ENCODE measurements at regions not wholly inside any gene's neighbourhood (a gene's known extent, or its start where the extent isn't known, plus 50 kb on each side); places are given as distances from the start of the nearest gene placed in this dataset.

DNA sequence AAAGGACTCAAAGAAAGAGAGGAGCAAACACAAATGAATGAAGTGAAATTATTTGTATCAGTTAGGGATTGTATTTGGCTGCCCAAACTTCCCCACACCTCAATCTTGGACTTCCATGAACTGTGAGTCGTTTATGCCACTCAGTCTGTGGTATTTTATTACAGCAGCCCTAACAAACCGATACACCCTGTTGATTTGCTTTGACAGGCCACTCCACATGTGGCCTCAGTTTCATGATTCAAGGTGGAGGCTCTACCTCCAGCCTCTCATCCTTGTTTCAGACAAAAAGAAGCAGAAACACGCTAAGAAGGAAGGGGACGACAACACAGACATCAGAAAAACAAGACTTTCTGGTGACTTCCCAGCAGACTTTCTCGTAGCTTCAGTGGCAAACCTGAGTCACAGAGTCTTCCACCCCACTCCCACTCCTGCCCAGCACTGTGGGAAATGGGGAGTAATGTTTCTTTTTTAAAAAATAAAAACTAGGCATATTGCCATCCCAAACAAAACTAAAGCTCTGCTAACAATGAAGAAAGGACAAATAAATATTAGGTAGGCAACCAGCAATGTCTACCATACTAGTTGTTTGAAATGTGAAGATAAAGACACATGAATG lies 52.2 kb upstream of the ABCA1 start:
- H3K36me3 Mint-ChIP-seq (ENCODE audit: low read depth), result no peaks in the 10 kb centered on the region
- no peak for DNase-seq
- H3K4me3 Mint-ChIP-seq, result no peak overlapping the region
- intact Hi-C loops (cut with micrococcal nuclease), result no loop called here
- H3K4me1 Mint-ChIP-seq, result peaks cover 15% of the 10 kb centered on the region
- peak overlapping the region; percentile 32 for H3K27ac Mint-ChIP-seq
- peaks cover 16% of the 10 kb centered on the region for H3K27me3 Mint-ChIP-seq
- no peaks in the 10 kb centered on the region for H3K9me3 Mint-ChIP-seq

- Mint-ChIP-seq H3K4me1 (peaks cover 19% of the 10 kb centered on the region), H3K27ac (no peak overlapping the region), H3K27me3 (peaks cover 21% of the 10 kb centered on the region), H3K4me3 (no peak overlapping the region), H3K9me3 (no peaks in the 10 kb centered on the region), H3K36me3 (ENCODE audit: low read depth) (no peaks in the 10 kb centered on the region)
- intact Hi-C loops (cut with micrococcal nuclease), result no loop called here
- DNase-seq, result no peak
Observed at GRCh38 chr9:104981543-104982129, 53.7 kb upstream of the ABCA1 start.

- H3K9me3 Mint-ChIP-seq, result no peaks in the 10 kb centered on the region
Observed at GRCh38 chr9:104982543-104982942, 54.6 kb upstream of the ABCA1 start.

DNA sequence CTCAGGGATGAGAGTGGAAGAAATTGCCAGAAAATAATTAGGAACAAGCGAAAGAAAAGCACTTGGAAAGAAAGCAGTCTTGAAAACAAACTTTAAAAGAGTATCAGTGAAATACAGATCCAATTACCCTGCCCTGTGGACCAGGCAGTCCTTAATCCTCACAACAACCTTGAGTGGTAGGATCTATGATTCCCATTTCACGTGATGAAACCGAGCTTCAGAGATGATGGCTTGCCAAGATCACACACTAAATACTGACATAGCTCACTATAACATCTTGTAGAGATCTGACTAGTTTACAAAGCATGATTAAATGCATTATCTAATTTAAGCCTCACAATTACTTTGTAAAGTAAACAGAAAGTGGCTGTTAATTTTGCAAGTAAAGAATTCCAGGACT lies 55.5 kb upstream of the ABCA1 start:
- intact Hi-C loops (cut with micrococcal nuclease), result no loop called here
- no peak for DNase-seq
- no peaks in the 10 kb centered on the region for H3K9me3 Mint-ChIP-seq
- H3K4me1 Mint-ChIP-seq, result peaks cover 21% of the 10 kb centered on the region
- H3K27ac Mint-ChIP-seq, result no peak overlapping the region
- no peak overlapping the region for H3K4me3 Mint-ChIP-seq
- H3K27me3 Mint-ChIP-seq, result peaks cover 28% of the 10 kb centered on the region
- H3K36me3 Mint-ChIP-seq (ENCODE audit: low read depth), result no peaks in the 10 kb centered on the region

More at GRCh38 chr9:104982543-104982942, 54.6 kb upstream of the ABCA1 start:
- no peak overlapping the region for H3K27ac Mint-ChIP-seq
- H3K36me3 Mint-ChIP-seq (ENCODE audit: low read depth), result no peaks in the 10 kb centered on the region
- H3K27me3 Mint-ChIP-seq, result peaks cover 25% of the 10 kb centered on the region
- no peak for DNase-seq
- intact Hi-C loops (cut with micrococcal nuclease), result no loop called here
- H3K4me3 Mint-ChIP-seq, result no peak overlapping the region
- peaks cover 19% of the 10 kb centered on the region for H3K4me1 Mint-ChIP-seq

GRCh38 chr9:104984121-104984520 lies 56.2 kb upstream of the ABCA1 start:
- DNase-seq, result no peak
- Mint-ChIP-seq H3K9me3 (no peaks in the 10 kb centered on the region), H3K27ac (no peak overlapping the region), H3K27me3 (peaks cover 34% of the 10 kb centered on the region), H3K36me3 (ENCODE audit: low read depth) (no peaks in the 10 kb centered on the region), H3K4me1 (peaks cover 23% of the 10 kb centered on the region), H3K4me3 (no peak overlapping the region)
- intact Hi-C loops (cut with micrococcal nuclease), result no loop called here

- Mint-ChIP-seq H3K9me3 (no peaks in the 10 kb centered on the region), H3K4me1 (peaks cover 23% of the 10 kb centered on the region), H3K27ac (no peak overlapping the region), H3K4me3 (no peak overlapping the region), H3K27me3 (peaks cover 36% of the 10 kb centered on the region), H3K36me3 (ENCODE audit: low read depth) (no peaks in the 10 kb centered on the region)
- no peak for DNase-seq
- intact Hi-C loops (cut with micrococcal nuclease), result no loop called here
Observed at GRCh38 chr9:104984542-104984941, 56.6 kb upstream of the ABCA1 start.

- Mint-ChIP-seq H3K36me3 (ENCODE audit: low read depth) (no peaks in the 10 kb centered on the region), H3K27ac (no peak overlapping the region), H3K27me3 (peaks cover 36% of the 10 kb centered on the region), H3K9me3 (no peaks in the 10 kb centered on the region), H3K4me3 (no peak overlapping the region), H3K4me1 (peaks cover 19% of the 10 kb centered on the region)
- no peak for DNase-seq
- intact Hi-C loops (cut with micrococcal nuclease), result no loop called here
Observed at GRCh38 chr9:104984948-104985347, 57.0 kb upstream of the ABCA1 start.

- Mint-ChIP-seq H3K4me3 (no peak overlapping the region), H3K4me1 (peaks cover 23% of the 10 kb centered on the region), H3K27ac (no peak overlapping the region), H3K27me3 (peaks cover 40% of the 10 kb centered on the region), H3K9me3 (no peaks in the 10 kb centered on the region), H3K36me3 (ENCODE audit: low read depth) (no peaks in the 10 kb centered on the region)
- DNase-seq, result no peak
- intact Hi-C loops (cut with micrococcal nuclease), result no loop called here
Observed at GRCh38 chr9:104986096-104986495, 58.1 kb upstream of the ABCA1 start.

DNA sequence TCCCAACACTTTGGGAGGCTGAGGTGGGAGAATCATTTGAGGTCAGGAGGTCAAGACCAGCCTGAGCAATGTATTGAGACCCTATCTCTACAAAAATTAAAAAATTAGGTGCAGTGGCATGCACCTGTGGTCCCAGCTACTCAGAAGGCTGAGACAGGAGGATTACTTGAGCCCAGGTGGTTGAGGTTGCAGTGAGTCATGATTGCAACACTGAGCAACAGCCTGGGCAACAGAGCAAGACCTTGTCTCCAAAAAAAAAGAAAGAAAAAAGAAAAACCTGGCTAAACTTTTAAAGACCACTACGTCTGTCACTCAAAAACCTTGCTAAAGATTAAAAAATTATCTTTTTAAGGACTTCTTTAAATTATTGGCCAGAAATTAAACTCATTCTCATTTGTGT lies 59.8 kb upstream of the ABCA1 start:
- Mint-ChIP-seq H3K4me3 (no peak overlapping the region), H3K36me3 (ENCODE audit: low read depth) (no peaks in the 10 kb centered on the region), H3K27ac (no peak overlapping the region), H3K4me1 (peaks cover 32% of the 10 kb centered on the region), H3K9me3 (no peaks in the 10 kb centered on the region), H3K27me3 (peaks cover 42% of the 10 kb centered on the region)
- intact Hi-C loops (cut with micrococcal nuclease), result no loop called here
- DNase-seq, result no peak

DNA sequence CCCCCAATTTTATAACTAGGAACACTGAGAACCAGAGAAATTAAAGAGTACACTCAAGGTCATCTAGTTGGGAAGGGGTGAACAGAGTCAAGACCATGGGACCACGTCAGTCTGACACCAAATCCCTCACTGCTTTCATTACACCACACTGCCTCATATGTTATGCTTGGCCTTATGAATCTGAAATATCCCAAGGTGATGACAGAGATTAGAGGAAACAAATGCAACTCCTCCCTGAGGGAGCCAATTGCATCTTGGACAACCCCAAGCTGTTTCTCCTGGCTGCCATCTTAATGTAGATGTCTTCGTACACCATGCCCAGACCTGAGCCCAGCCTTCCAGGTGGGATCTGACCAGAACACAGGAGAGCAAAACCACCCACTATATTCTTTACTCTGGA lies 60.6 kb upstream of the ABCA1 start:
- intact Hi-C loops (cut with micrococcal nuclease), result no loop called here
- Mint-ChIP-seq H3K4me1 (peaks cover 40% of the 10 kb centered on the region), H3K27ac (no peak overlapping the region), H3K27me3 (peaks cover 47% of the 10 kb centered on the region), H3K36me3 (ENCODE audit: low read depth) (no peaks in the 10 kb centered on the region), H3K4me3 (no peak overlapping the region), H3K9me3 (no peaks in the 10 kb centered on the region)
- no peak for DNase-seq

- Mint-ChIP-seq H3K36me3 (ENCODE audit: low read depth) (no peaks in the 10 kb centered on the region), H3K4me1 (peaks cover 29% of the 10 kb centered on the region), H3K9me3 (no peaks in the 10 kb centered on the region), H3K27ac (peak overlapping the region; percentile 82), H3K27me3 (peaks cover 46% of the 10 kb centered on the region), H3K4me3 (peak overlapping the region; percentile 88)
- DNase-seq, result peak; percentile 93
- intact Hi-C loops (cut with micrococcal nuclease), result loop anchor here (1.0 to 10.0 kb wide), 9 partner anchors 23 to 413 kb away; partner anchors contain the start of genes ABCA1, NIPSNAP3A and SLC44A1
Observed at GRCh38 chr9:104991144-104991953, 63.4 kb upstream of the ABCA1 start.

- intact Hi-C loops (cut with micrococcal nuclease), result loop anchor here (5.0 to 10.0 kb wide), 4 partner anchors 60 to 252 kb away; partner anchors contain the start of genes NIPSNAP3A and SLC44A1
- Mint-ChIP-seq H3K9me3 (no peaks in the 10 kb centered on the region), H3K36me3 (ENCODE audit: low read depth) (no peaks in the 10 kb centered on the region), H3K27ac (no peak overlapping the region), H3K4me1 (peaks cover 28% of the 10 kb centered on the region), H3K27me3 (peaks cover 40% of the 10 kb centered on the region), H3K4me3 (no peak overlapping the region)
- no peak for DNase-seq
Observed at GRCh38 chr9:104992659-104993058, 64.7 kb upstream of the ABCA1 start.

- intact Hi-C loops (cut with micrococcal nuclease), result loop anchor here (5.0 to 10.0 kb wide), 4 partner anchors 59 to 251 kb away; partner anchors contain the start of genes NIPSNAP3A and SLC44A1
- Mint-ChIP-seq H3K9me3 (no peaks in the 10 kb centered on the region), H3K27me3 (peaks cover 43% of the 10 kb centered on the region), H3K27ac (no peak overlapping the region), H3K4me1 (peaks cover 27% of the 10 kb centered on the region), H3K36me3 (ENCODE audit: low read depth) (no peaks in the 10 kb centered on the region), H3K4me3 (no peak overlapping the region)
- DNase-seq, result no peak
Observed at GRCh38 chr9:104993291-104993963, 65.5 kb upstream of the ABCA1 start.
